Retinal pigment epithelial cell (primary cell): ENCODE measurements at regions not wholly inside any gene's neighbourhood (a gene's known extent, or its start where the extent isn't known, plus 50 kb on each side); places are given as distances from the start of the nearest gene placed in this dataset.

Source experiments
- DNase-seq: peaks from one replicate; pipeline ENCODE4 v3.0.0-alpha.2; 2010; ENCODE audit warnings: low read depth
- H3K4me3 ChIP-seq: 2 replicates; pipeline ENCODE4 v1.5.1; 2011; ENCODE audit warnings: mild to moderate bottlenecking, low read length, control low read depth, moderate library complexity
- TF ChIP-seq, protein P1 (sequence below): conservative IDR thresholded peaks from 2 replicates; pipeline ENCODE4 v1.5.1; 2011; ENCODE audit warnings: low read depth, low read length, control low read depth, inconsistent platforms

DNA sequence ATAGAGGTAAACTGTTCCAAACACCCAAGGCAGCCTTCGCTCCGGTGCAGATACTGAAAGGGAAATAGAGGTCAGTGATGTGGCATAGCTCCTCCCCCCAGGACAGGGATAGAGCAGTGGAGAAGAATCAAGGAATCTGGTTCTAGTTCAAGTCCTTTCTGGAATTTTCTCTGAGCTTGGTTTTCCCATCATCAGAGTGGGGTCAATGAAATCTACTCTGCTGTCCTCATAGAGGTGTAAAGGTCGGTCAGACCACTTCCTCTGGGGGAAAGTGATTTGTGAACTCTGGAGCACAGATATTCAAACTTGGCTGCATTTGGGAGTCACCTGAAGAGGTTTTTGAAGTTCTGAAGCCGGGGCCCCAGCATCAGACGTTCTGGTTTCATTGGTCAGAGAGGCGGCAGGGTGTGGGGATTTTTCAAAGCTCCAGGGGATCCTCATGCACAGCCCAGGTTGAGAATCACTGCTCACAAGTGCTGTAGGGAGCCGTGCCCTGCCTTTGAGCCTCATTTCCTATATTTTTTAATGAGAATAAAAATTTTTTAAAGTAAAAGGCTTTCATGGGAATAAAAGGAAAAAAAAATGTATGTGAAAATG is 105.7 kb upstream of the RAD23B start:
- TF ChIP-seq, protein P1, sequence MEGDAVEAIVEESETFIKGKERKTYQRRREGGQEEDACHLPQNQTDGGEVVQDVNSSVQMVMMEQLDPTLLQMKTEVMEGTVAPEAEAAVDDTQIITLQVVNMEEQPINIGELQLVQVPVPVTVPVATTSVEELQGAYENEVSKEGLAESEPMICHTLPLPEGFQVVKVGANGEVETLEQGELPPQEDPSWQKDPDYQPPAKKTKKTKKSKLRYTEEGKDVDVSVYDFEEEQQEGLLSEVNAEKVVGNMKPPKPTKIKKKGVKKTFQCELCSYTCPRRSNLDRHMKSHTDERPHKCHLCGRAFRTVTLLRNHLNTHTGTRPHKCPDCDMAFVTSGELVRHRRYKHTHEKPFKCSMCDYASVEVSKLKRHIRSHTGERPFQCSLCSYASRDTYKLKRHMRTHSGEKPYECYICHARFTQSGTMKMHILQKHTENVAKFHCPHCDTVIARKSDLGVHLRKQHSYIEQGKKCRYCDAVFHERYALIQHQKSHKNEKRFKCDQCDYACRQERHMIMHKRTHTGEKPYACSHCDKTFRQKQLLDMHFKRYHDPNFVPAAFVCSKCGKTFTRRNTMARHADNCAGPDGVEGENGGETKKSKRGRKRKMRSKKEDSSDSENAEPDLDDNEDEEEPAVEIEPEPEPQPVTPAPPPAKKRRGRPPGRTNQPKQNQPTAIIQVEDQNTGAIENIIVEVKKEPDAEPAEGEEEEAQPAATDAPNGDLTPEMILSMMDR: no peak
- no peak overlapping the region for H3K4me3 ChIP-seq
- no peak for DNase-seq

DNA sequence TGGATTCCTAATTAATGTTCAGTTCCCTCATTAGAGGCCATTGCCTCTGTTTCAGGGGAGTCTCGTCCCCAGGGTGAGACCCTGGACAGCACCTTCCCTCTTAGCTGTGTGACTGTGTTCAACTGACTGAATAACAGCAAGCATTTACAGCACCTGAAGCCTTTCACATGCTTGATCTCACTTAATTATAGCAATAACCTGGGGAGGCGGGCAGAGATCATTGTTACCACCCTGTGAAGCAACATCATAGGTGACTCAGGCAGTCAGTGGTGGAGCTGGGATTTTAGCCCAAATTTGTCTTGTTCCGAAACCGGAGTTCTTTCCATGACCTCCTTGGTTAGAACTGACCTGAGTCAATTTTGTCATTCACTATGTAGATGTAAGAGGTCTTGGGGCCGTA is 105.2 kb upstream of the RAD23B start:
- TF ChIP-seq, protein P1: no peak
- no peak overlapping the region for H3K4me3 ChIP-seq
- no peak for DNase-seq

DNA sequence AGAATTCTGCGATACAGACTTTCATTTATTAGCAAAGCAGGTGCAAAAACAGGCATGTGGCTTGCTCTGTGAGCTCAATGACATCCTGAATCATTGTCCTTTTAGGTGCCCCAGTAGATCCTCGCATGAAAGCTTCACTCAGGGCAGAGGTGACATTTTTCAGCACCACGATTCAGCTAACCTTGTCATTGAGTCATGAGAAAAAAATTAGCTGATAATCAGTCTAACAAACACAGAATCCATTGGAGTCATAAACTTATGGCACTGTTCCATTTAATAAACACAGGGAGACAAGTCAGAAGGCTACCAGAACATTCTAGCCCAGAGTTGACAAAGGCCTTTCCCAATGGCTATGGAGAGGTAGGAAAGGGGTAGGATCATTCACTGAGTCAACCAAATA is 104.8 kb upstream of the RAD23B start:
- TF ChIP-seq, protein P1: no peak
- DNase-seq: no peak

DNA sequence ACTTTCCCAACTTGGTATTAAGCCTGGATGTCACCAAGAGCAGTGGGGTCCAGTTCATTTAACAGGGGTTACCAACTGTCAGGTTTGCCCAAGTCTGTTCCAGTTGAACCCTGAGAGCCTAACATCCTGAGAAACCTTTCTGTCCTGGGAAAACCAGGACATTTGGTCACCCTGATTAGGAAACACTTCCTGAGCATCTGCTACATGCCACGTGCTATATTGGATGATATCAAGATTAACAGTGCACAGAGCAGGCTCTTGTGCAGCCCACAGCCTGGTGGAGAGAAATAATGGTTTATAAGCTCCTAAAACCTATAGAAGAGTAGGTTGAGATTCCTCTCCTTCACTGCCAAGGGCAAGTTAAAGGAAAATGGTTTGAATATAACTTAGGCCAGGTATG is 102.9 kb upstream of the RAD23B start:
- DNase-seq: no peak
- TF ChIP-seq, protein P1: no peak
- no peak overlapping the region for H3K4me3 ChIP-seq

More for the DNA sequence above, 104.8 kb upstream of the RAD23B start:
- H3K4me3 ChIP-seq: no peak overlapping the region

DNA sequence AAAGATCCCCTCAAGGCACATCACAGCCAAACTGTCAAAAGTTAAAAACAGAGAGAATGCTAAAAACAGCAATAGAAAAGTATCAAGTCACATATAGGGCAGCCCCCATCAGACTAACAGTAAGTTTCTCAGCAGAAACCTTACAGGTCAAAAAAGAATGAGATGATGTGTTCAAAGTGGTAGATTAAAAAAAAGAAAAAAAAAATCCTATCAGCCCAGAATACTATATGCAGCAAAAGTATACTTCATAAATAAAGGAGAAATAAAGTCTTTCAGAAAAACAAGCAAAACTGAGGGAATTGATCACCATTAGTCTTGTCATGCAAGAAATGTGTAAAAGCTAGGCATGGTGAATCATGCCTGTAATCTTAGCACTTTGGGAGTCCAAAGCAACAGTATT is 99.9 kb upstream of the RAD23B start:
- no peak for DNase-seq

DNA sequence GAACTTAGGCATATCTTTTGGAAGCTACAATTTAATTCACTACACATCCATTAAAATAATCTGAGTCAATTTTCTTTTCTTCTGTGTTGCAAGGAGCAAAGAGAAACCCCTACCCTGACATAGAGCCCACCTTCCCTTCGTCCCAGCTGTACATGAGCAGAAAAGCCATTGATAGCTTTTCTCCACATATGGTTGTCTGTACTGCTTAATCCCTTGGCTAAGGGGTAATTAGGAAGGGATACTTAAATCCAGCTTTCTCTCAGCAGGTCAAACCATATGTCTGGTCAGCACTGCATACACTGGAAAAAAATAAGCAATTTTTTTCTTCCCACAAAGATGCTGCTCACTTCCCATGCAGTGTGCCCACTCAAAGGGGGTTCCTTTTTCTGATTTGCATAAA is 94.7 kb upstream of the RAD23B start:
- TF ChIP-seq, protein P1: no peak
- DNase-seq: no peak
- no peak overlapping the region for H3K4me3 ChIP-seq

More for the DNA sequence above, 99.9 kb upstream of the RAD23B start:
- H3K4me3 ChIP-seq: no peak overlapping the region
- TF ChIP-seq, protein P1: no peak

DNA sequence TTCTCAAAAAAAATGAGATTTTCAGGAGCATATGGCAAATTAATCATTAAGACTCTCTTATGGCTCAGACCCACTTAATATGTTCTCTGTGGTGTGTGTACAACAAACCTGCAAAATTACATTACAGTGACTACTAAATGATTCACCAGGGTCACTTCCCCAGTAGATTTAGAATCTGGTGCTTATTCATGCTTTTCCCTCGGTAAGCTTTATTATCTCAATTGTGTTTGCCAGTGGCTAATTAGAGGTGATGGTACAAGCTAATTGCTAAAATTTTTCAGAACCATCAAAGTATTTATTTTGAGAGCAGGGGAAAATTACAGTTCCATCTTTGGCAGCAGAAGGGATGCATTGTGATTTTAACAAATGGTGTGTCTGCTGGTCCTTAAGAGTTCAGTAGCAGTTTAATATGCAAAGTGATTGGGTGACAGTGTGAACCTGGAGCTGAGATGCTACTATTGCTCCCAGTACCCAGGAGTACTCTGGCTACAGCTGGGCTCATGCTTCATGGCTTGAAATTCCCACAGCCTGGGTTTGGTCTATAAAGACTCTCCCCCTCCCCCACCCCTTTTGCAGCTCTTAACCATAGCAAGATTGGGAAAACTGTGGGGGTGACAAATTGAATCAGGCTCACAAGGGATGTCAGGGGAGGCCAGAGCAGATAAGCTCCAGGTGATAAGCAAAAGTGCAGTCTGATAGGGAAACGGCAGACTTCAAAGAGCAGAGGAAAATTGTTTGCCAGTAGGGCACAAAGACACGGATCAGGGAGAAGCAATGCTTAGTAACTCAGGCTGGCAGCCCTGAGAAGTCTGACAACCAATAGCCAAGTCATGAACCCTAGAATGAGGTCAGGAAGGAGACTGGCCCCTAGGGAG is 92.8 kb upstream of the RAD23B start:
- H3K4me3 ChIP-seq: no peak overlapping the region
- no peak for DNase-seq
- TF ChIP-seq, protein P1: no peak
